ENCODE measurements at regions not wholly inside any gene's neighbourhood (a gene's known extent, or its start where the extent isn't known, plus 50 kb on each side); places are given as distances from the start of the nearest gene placed in this dataset.

DNA sequence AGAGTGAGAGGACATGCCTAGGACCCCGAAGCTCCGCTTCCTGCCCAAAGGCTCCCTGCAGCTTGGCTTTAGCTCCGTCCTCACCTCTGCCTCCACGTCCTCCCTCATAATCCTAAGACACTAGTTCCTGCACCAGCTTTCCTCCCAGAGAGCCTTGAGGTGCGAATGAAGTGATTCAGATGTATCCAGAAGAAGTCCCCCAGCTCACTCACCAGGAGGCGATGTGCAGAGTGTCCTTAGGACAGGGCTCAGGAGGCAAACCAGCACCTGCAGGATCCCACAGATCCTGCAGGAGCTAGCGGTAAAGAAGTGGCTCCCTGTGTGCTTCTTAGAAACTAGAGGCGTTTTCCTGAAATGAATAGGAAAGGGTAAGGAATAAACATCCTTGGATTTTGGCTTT is 109.7 kb downstream of the HSPH1 start:
- H3K4me3 Mint-ChIP-seq (ENCODE audit: unreplicated experiment): no peak overlapping the region
- no peaks in the 10 kb centered on the region for H3K27me3 ChIP-seq (replicated peaks; ENCODE audit: control insufficient read depth, insufficient read depth, low read length)
- BruUV-seq (replicated peaks): no TSS peak
- TF ChIP-seq, protein P1, sequence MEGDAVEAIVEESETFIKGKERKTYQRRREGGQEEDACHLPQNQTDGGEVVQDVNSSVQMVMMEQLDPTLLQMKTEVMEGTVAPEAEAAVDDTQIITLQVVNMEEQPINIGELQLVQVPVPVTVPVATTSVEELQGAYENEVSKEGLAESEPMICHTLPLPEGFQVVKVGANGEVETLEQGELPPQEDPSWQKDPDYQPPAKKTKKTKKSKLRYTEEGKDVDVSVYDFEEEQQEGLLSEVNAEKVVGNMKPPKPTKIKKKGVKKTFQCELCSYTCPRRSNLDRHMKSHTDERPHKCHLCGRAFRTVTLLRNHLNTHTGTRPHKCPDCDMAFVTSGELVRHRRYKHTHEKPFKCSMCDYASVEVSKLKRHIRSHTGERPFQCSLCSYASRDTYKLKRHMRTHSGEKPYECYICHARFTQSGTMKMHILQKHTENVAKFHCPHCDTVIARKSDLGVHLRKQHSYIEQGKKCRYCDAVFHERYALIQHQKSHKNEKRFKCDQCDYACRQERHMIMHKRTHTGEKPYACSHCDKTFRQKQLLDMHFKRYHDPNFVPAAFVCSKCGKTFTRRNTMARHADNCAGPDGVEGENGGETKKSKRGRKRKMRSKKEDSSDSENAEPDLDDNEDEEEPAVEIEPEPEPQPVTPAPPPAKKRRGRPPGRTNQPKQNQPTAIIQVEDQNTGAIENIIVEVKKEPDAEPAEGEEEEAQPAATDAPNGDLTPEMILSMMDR (IDR thresholded peaks at IDR 0.05; ENCODE audit: insufficient read depth in 1 of 2, low read depth in 1 of 2, low read length in 1 of 2, severe bottlenecking in 1 of 2, unreplicated experiment in 1 of 2): peak in 1 of 2 experiments; percentile 10
- no peaks in the 10 kb centered on the region for H3K9me3 ChIP-seq
- no peak overlapping the region for H3K27ac Mint-ChIP-seq (ENCODE audit: unreplicated experiment)
- no peaks in the 10 kb centered on the region for H3K4me1 ChIP-seq
- intact Hi-C loops (cut with micrococcal nuclease; ENCODE audit: unreplicated experiment): no loop called here
- POLR2A ChIA-PET: no interaction called here
- no peaks in the 10 kb centered on the region for H3K4me1 Mint-ChIP-seq (ENCODE audit: low read depth, unreplicated experiment)
- H3K4me3 ChIP-seq (ENCODE audit: low read depth, low read length): no peak overlapping the region
- DNase-seq: peak in 1 of 2 experiments; percentile 10
- CTCF ChIA-PET: no interaction called here
- H3K27me3 Mint-ChIP-seq (ENCODE audit: insufficient read depth, unreplicated experiment): no peaks in the 10 kb centered on the region
- no peaks in the 10 kb centered on the region for H3K36me3 ChIP-seq (ENCODE audit: control insufficient read depth, insufficient read depth, low read length)
- H3K9me3 Mint-ChIP-seq (ENCODE audit: unreplicated experiment): no peaks in the 10 kb centered on the region
- H3K36me3 Mint-ChIP-seq (ENCODE audit: insufficient read depth, unreplicated experiment): no peaks in the 10 kb centered on the region

DNA sequence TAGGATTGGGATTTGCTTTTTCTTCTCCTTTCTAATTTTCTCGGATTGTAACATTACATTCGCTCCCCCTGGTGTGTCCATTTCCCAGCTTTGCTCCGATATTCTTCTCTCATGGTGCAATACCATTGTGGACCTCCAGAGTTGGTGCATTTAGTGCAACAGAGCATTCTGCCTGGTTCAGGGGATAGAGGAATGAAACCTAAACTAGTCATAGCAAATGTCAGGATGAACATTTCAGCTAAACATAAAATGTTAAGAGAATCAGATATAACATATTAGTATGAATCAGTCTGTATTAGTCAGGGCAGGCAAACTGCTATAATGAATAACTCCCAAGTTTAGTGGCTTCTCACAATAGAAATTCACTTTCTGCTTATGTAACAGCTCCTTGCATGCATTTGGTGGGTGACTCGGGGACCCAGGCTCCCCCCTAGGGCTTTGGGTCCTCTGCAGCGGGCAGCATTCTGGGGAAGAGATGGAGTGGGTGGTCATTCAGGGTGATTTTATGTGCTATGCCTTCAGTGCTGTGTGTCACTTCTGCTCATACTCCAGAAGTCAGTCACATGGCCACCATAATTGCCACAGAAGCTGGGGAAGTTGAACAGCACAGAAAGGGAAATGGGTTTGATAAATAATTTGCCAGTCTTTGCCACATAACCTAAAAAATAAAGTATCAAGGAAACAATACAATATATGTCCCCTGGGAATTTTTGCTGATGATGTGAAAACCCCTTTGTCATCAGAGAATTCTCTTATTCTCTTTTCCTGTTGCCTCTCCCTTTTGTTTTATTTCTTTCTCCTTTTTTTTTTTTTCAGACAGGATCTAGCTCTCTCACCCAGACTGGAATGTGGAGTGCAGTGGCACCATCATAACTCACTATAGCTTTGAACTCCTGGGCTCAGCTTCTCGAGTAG is 111.0 kb downstream of the HSPH1 start:
- Mint-ChIP-seq H3K4me3 (ENCODE audit: unreplicated experiment) (no peak overlapping the region), H3K27me3 (ENCODE audit: insufficient read depth, unreplicated experiment) (no peaks in the 10 kb centered on the region), H3K9me3 (ENCODE audit: unreplicated experiment) (no peaks in the 10 kb centered on the region), H3K27ac (ENCODE audit: unreplicated experiment) (no peak overlapping the region), H3K36me3 (ENCODE audit: insufficient read depth, unreplicated experiment) (no peaks in the 10 kb centered on the region), H3K4me1 (ENCODE audit: low read depth, unreplicated experiment) (no peaks in the 10 kb centered on the region)
- DNase-seq: no peak
- POLR2A ChIA-PET: no interaction called here
- Histone ChIP-seq H3K27me3 (replicated peaks; ENCODE audit: control insufficient read depth, insufficient read depth, low read length) (no peaks in the 10 kb centered on the region), H3K36me3 (ENCODE audit: control insufficient read depth, insufficient read depth, low read length) (no peaks in the 10 kb centered on the region), H3K4me3 (ENCODE audit: low read depth, low read length) (no peak overlapping the region), H3K9me3 (no peaks in the 10 kb centered on the region), H3K4me1 (peaks cover 6% of the 10 kb centered on the region)
- CTCF ChIA-PET: interaction anchor here (0.6 kb wide), 1 partner anchor 184 kb away, joined by 3 read pairs; no protein-coding TSS in a partner anchor
- intact Hi-C loops (cut with micrococcal nuclease; ENCODE audit: unreplicated experiment): no loop called here
- TF ChIP-seq, protein P1 (IDR thresholded peaks at IDR 0.05; ENCODE audit: insufficient read depth in 1 of 2, low read depth in 1 of 2, low read length in 1 of 2, severe bottlenecking in 1 of 2, unreplicated experiment in 1 of 2): no peak
- BruUV-seq (replicated peaks): no TSS peak

- intact Hi-C loops (cut with micrococcal nuclease; ENCODE audit: unreplicated experiment): no loop called here
- Mint-ChIP-seq H3K4me1 (ENCODE audit: low read depth, unreplicated experiment) (no peaks in the 10 kb centered on the region), H3K4me3 (ENCODE audit: unreplicated experiment) (no peak overlapping the region), H3K36me3 (ENCODE audit: insufficient read depth, unreplicated experiment) (no peaks in the 10 kb centered on the region), H3K27me3 (ENCODE audit: insufficient read depth, unreplicated experiment) (no peaks in the 10 kb centered on the region), H3K9me3 (ENCODE audit: unreplicated experiment) (no peaks in the 10 kb centered on the region), H3K27ac (ENCODE audit: unreplicated experiment) (no peak overlapping the region)
- no peaks in the 10 kb centered on the region for H3K27me3 ChIP-seq (replicated peaks; ENCODE audit: control insufficient read depth, insufficient read depth, low read length)
- peaks cover 15% of the 10 kb centered on the region for H3K4me1 ChIP-seq
- ChIA-PET CTCF (no interaction called here), POLR2A (no interaction called here)
- no TSS peak for BruUV-seq (replicated peaks)
- DNase-seq: no peak
- TF ChIP-seq, protein P1 (IDR thresholded peaks at IDR 0.05; ENCODE audit: insufficient read depth in 1 of 2, low read depth in 1 of 2, low read length in 1 of 2, severe bottlenecking in 1 of 2, unreplicated experiment in 1 of 2): no peak
- no peak overlapping the region for H3K4me3 ChIP-seq (ENCODE audit: low read depth, low read length)
- H3K36me3 ChIP-seq (ENCODE audit: control insufficient read depth, insufficient read depth, low read length): no peaks in the 10 kb centered on the region
- no peaks in the 10 kb centered on the region for H3K9me3 ChIP-seq
Measured at GRCh38 chr13:31049833-31050232, 111.9 kb downstream of the HSPH1 start.
